ENCODE measurements at regions not wholly inside any gene's neighbourhood (a gene's known extent, or its start where the extent isn't known, plus 50 kb on each side); places are given as distances from the start of the nearest gene placed in this dataset.

DNA sequence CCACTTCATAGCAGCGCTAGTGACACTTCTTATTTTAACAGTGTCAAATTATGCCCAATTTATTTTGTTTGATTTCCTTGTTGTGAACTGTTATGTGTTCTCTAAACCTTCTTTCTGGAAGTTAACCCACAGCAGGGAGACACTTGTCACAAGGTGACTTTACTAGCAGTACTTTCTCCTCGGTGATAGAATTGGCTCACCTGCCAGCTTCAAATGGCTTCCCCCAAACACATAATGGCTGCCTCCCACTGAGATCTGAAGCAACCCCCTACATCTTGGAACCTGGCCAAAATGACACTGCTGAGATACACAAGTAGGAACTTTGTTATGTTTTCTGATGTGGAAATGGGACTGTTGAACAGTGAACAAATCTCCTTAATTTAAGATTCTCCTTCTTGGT is 238.8 kb upstream of the DPH6 start:
- H3K9me3 ChIP-seq: no peaks in the 10 kb centered on the region
- intact Hi-C loops (cut with DNase I): no loop called here
- H3K36me3 ChIP-seq: no peaks in the 10 kb centered on the region
- H3K27ac ChIP-seq: no peak overlapping the region
- H3K4me1 ChIP-seq (replicated peaks): no peaks in the 10 kb centered on the region
- no peak overlapping the region for H3K4me3 ChIP-seq
- no peak for DNase-seq (ENCODE audit: low spot score)
- 48% methylated on average over 2 of the region's 2 CpGs for WGBS
- H3K27me3 ChIP-seq (replicated peaks; ENCODE audit: insufficient read depth): no peaks in the 10 kb centered on the region
- TF ChIP-seq POLR2AphosphoS5 (IDR thresholded peaks at IDR 0.05) (no peak), POLR2A (IDR thresholded peaks at IDR 0.05) (no peak)
- TF ChIP-seq, protein P1, sequence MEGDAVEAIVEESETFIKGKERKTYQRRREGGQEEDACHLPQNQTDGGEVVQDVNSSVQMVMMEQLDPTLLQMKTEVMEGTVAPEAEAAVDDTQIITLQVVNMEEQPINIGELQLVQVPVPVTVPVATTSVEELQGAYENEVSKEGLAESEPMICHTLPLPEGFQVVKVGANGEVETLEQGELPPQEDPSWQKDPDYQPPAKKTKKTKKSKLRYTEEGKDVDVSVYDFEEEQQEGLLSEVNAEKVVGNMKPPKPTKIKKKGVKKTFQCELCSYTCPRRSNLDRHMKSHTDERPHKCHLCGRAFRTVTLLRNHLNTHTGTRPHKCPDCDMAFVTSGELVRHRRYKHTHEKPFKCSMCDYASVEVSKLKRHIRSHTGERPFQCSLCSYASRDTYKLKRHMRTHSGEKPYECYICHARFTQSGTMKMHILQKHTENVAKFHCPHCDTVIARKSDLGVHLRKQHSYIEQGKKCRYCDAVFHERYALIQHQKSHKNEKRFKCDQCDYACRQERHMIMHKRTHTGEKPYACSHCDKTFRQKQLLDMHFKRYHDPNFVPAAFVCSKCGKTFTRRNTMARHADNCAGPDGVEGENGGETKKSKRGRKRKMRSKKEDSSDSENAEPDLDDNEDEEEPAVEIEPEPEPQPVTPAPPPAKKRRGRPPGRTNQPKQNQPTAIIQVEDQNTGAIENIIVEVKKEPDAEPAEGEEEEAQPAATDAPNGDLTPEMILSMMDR (IDR thresholded peaks at IDR 0.05): no peak

DNA sequence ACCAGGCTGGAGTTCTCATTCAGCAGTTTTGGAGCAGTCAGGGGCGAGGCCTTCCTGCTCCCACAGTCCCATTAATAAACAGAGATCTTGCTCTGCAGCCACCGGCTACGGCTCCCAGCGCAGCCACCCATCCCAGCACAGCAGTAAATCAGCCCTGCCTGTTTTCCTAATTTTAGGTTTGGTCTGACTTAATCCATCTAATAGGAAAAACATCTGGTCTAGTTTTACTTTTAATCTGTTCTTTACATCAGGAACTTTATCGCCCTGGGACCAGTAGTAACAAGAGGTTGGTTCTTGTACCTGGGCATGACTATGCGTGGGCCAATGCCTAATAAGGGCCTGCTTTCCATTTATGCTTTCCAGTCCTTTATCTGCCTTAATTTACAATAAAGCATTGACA is 264.0 kb upstream of the DPH6 start:
- no peak overlapping the region for H3K27ac ChIP-seq
- no peaks in the 10 kb centered on the region for H3K27me3 ChIP-seq (replicated peaks; ENCODE audit: insufficient read depth)
- no peak overlapping the region for H3K4me3 ChIP-seq
- H3K4me1 ChIP-seq (replicated peaks): no peaks in the 10 kb centered on the region
- 83% methylated on average over 6 of the region's 6 CpGs for WGBS
- DNase-seq (ENCODE audit: low spot score): no peak
- TF ChIP-seq, protein P1 (IDR thresholded peaks at IDR 0.05): no peak
- no peak for TF ChIP-seq POLR2A (IDR thresholded peaks at IDR 0.05)
- TF ChIP-seq POLR2AphosphoS5 (IDR thresholded peaks at IDR 0.05): no peak
- H3K36me3 ChIP-seq: no peaks in the 10 kb centered on the region
- intact Hi-C loops (cut with DNase I): no loop called here
- no peaks in the 10 kb centered on the region for H3K9me3 ChIP-seq

DNA sequence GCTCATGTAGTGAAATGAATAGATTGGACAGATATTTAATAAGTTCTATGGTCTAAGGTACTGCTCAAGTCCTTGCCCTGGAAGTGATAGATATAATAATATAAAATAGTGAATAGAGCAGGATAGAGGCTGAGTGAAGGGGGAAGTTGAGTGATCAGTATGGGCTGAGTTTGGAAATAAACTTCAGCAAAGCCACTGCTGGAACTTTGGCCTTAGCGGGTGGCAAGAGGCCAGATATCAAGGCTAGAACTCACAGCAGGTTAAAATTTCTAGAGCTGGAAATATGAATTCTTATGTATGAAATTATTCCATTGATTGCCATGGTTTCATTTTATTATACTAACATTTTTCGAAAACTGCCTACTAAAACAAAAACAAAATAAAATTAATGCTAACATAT is 267.6 kb upstream of the DPH6 start:
- no peak for DNase-seq (ENCODE audit: low spot score)
- 95% methylated on average over 2 of the region's 2 CpGs for WGBS
- Histone ChIP-seq H3K36me3 (no peaks in the 10 kb centered on the region), H3K27me3 (replicated peaks; ENCODE audit: insufficient read depth) (no peaks in the 10 kb centered on the region), H3K4me3 (no peak overlapping the region), H3K4me1 (replicated peaks) (no peaks in the 10 kb centered on the region), H3K27ac (no peak overlapping the region), H3K9me3 (no peaks in the 10 kb centered on the region)
- intact Hi-C loops (cut with DNase I): no loop called here
- TF ChIP-seq POLR2A (IDR thresholded peaks at IDR 0.05) (no peak), POLR2AphosphoS5 (IDR thresholded peaks at IDR 0.05) (no peak)
- TF ChIP-seq, protein P1 (IDR thresholded peaks at IDR 0.05): no peak

DNA sequence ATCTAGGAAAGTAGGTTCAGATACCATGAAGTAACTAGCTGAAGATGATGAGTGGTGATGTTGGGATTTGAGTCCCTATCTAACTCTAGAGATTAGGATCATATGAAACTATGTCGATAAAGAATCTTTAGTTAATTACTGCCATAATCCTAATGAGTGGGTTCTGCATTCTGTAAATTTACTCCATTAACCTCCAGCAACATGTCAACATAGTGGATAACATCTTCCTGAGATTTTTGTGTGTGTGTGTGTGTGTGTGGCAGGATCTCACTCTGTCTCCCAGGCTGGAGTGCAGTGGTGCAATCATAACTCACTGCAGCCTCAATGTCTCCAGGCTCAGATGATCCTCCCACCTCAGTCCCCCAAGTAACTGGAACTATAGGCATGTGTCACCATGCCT is 272.9 kb upstream of the DPH6 start:
- H3K4me3 ChIP-seq: no peak overlapping the region
- 69% methylated on average over 1 of the region's 1 CpG for WGBS
- H3K9me3 ChIP-seq: no peaks in the 10 kb centered on the region
- H3K27ac ChIP-seq: no peak overlapping the region
- intact Hi-C loops (cut with DNase I): no loop called here
- no peaks in the 10 kb centered on the region for H3K36me3 ChIP-seq
- H3K27me3 ChIP-seq (replicated peaks; ENCODE audit: insufficient read depth): no peaks in the 10 kb centered on the region
- DNase-seq (ENCODE audit: low spot score): no peak
- TF ChIP-seq POLR2A (IDR thresholded peaks at IDR 0.05): no peak
- TF ChIP-seq, protein P1 (IDR thresholded peaks at IDR 0.05): no peak
- TF ChIP-seq POLR2AphosphoS5 (IDR thresholded peaks at IDR 0.05): no peak
- H3K4me1 ChIP-seq (replicated peaks): no peaks in the 10 kb centered on the region

DNA sequence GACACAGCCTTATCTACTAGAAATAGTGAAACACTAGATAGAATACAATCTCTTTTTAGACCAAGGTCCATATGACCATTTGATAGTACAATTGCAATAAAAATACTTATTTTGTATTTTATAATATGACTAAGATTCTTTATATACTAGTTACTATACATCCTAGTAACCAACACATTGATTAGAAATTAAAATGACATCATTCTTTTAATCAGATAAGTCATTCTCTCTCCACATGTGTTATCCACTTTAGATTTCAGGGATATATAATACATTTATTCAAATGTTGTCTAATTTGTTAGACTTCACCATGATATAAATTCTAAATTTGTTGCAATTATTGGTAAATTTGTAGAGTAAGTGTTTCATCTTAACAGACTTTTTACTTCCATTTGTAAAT is 276.2 kb upstream of the DPH6 start:
- TF ChIP-seq, protein P1 (IDR thresholded peaks at IDR 0.05): no peak
- TF ChIP-seq POLR2A (IDR thresholded peaks at IDR 0.05) (no peak), POLR2AphosphoS5 (IDR thresholded peaks at IDR 0.05) (no peak)
- Histone ChIP-seq H3K27ac (no peak overlapping the region), H3K4me3 (no peak overlapping the region), H3K27me3 (replicated peaks; ENCODE audit: insufficient read depth) (no peaks in the 10 kb centered on the region), H3K9me3 (no peaks in the 10 kb centered on the region), H3K36me3 (no peaks in the 10 kb centered on the region), H3K4me1 (replicated peaks) (no peaks in the 10 kb centered on the region)
- DNase-seq (ENCODE audit: low spot score): no peak
- intact Hi-C loops (cut with DNase I): no loop called here

All from prostate gland (tissue), 2 donors.